Endodermal cell (in vitro differentiated cells): ENCODE measurements at regions not wholly inside any gene's neighbourhood (a gene's known extent, or its start where the extent isn't known, plus 50 kb on each side); places are given as distances from the start of the nearest gene placed in this dataset.

Experiments used
- DNase-seq: peaks from one replicate; pipeline ENCODE4 v3.0.0-alpha.2; 2017
- H3K27ac ChIP-seq: 2 replicates; pipeline ENCODE4 v1.5.1; 2013; ENCODE audit warnings: mild to moderate bottlenecking, low read depth, low read length, moderate library complexity
- H3K27me3 ChIP-seq: 2 replicates; pipeline ENCODE4 v1.6.1; 2013; ENCODE audit warnings: mild to moderate bottlenecking, low read length, moderate library complexity; ENCODE audit not compliant: insufficient read depth, control insufficient read depth, poor library complexity, severe bottlenecking
- H3K36me3 ChIP-seq: 2 replicates; pipeline ENCODE4 v1.7.0; 2013; ENCODE audit warnings: mild to moderate bottlenecking, low read length, moderate library complexity; ENCODE audit not compliant: control insufficient read depth, insufficient read depth
- H3K4me1 ChIP-seq: one replicate; pipeline ENCODE4 v1.7.0; 2013; ENCODE audit warnings: low read length; ENCODE audit not compliant: control insufficient read depth, insufficient read depth
- H3K4me3 ChIP-seq: 2 replicates; pipeline ENCODE4 v1.5.1; 2013; ENCODE audit warnings: mild to moderate bottlenecking, low read length, moderate library complexity
- H3K9ac ChIP-seq: 2 replicates; pipeline ENCODE4 v1.6.1; 2013; ENCODE audit warnings: mild to moderate bottlenecking, low read length, moderate library complexity; ENCODE audit not compliant: poor library complexity, severe bottlenecking; ENCODE audit errors: extremely low read depth
- H3K9me3 ChIP-seq: 2 replicates; pipeline ENCODE4 v1.6.1; 2013; ENCODE audit warnings: mild to moderate bottlenecking, low read length, moderate library complexity; ENCODE audit not compliant: control insufficient read depth
- H3K27ac Mint-ChIP-seq: 2 replicates; pipeline ENCODE4 v1.8.0; 2020; ENCODE audit warnings: mixed read lengths
- H3K27me3 Mint-ChIP-seq: 2 replicates; pipeline ENCODE4 v1.8.0; 2021; ENCODE audit warnings: mild to moderate bottlenecking, mixed read lengths; ENCODE audit not compliant: insufficient read depth
- H3K36me3 Mint-ChIP-seq: 2 replicates; pipeline ENCODE4 v1.8.0; 2020; ENCODE audit warnings: low read depth, mixed read lengths
- H3K4me1 Mint-ChIP-seq: 2 replicates; pipeline ENCODE4 v1.8.0; 2020; ENCODE audit warnings: mixed read lengths
- H3K4me3 Mint-ChIP-seq: 2 replicates; pipeline ENCODE4 v1.8.0; 2020; ENCODE audit warnings: mild to moderate bottlenecking, moderate library complexity, mixed read lengths
- H3K9me3 Mint-ChIP-seq: 2 replicates; pipeline ENCODE4 v1.8.0; 2020; ENCODE audit warnings: mild to moderate bottlenecking, mixed read lengths
- CTCF ChIP-seq: fragments of 200-600 bp; sonication (generic); conservative IDR thresholded peaks from 2 replicates; pipeline ENCODE4 v1.5.0; 2021; ENCODE audit warnings: antibody characterized with exemption, mild to moderate bottlenecking
- WGBS, 2 experiments: methylation state at CpG; one replicate each; pipeline versions ENCODE4 v1.1.5 to v1.1.7; 2013; ENCODE audit warnings: missing lambda C conversion rate in 2 of 2, mixed read lengths in 1 of 2; ENCODE audit not compliant: insufficient coverage in 1 of 2, insufficient read length in 1 of 2; 5-methylcytosine and 5-hydroxymethylcytosine counted together

- H3K27ac Mint-ChIP-seq = no peak overlapping the region
- DNase-seq = no peak
Observed at GRCh38 chr2:150211164-150211631, 276.3 kb downstream of the RND3 start.

DNA sequence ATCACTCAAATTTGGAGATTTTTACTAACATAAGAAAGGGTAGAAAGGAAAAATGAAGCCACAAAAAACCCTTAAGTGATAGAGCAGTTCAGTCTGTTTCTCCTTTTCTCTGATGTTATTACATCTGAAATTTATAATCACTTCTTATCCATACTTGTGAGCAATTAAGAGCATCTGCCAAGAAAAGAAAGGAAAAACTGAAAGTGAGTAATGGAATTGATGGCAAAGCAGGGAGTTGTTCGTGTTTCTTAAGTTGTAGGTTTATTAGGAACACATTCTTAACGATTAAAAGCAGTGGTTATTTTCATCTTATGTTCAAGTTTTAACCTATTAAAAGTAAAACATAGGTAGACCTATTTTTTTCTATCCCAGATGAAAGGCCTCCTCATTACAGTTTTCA is 277.7 kb downstream of the RND3 start:
- Histone ChIP-seq H3K27ac (no peak overlapping the region), H3K9me3 (no peaks in the 10 kb centered on the region), H3K27me3 (peaks cover 14% of the 10 kb centered on the region), H3K4me1 (peaks cover 5% of the 10 kb centered on the region), H3K36me3 (no peaks in the 10 kb centered on the region), H3K9ac (no peak overlapping the region), H3K4me3 (no peak overlapping the region)
- no peaks in the 10 kb centered on the region for H3K36me3 Mint-ChIP-seq
- peaks cover 25% of the 10 kb centered on the region for H3K27me3 Mint-ChIP-seq
- peaks cover 16% of the 10 kb centered on the region for H3K4me1 Mint-ChIP-seq
- H3K4me3 Mint-ChIP-seq = no peak overlapping the region
- WGBS, 2 experiments = 79% methylated on average over 1 of the region's 2 CpGs; no CpG with 5 or more reads in 1 of the 2 experiments
- DNase-seq = no peak
- H3K9me3 Mint-ChIP-seq = no peaks in the 10 kb centered on the region
- no peak for TF ChIP-seq CTCF
- no peak overlapping the region for H3K27ac Mint-ChIP-seq

More at GRCh38 chr2:150211164-150211631, 276.3 kb downstream of the RND3 start:
- H3K36me3 Mint-ChIP-seq = no peaks in the 10 kb centered on the region
- H3K4me1 Mint-ChIP-seq = peaks cover 15% of the 10 kb centered on the region
- Histone ChIP-seq H3K4me3 (no peak overlapping the region), H3K36me3 (no peaks in the 10 kb centered on the region), H3K9ac (no peak overlapping the region), H3K27me3 (peaks cover 14% of the 10 kb centered on the region), H3K4me1 (peaks cover 10% of the 10 kb centered on the region), H3K27ac (no peak overlapping the region), H3K9me3 (no peaks in the 10 kb centered on the region)
- no peaks in the 10 kb centered on the region for H3K9me3 Mint-ChIP-seq
- TF ChIP-seq CTCF = no peak
- peaks cover 27% of the 10 kb centered on the region for H3K27me3 Mint-ChIP-seq
- no peak overlapping the region for H3K4me3 Mint-ChIP-seq

- H3K9ac ChIP-seq = no peak overlapping the region
- TF ChIP-seq CTCF = no peak
- 93% methylated on average over 3 to 4 of the region's 4 CpGs for WGBS, 2 experiments
- H3K36me3 ChIP-seq = no peaks in the 10 kb centered on the region
- H3K27ac ChIP-seq = no peak overlapping the region
- Mint-ChIP-seq H3K9me3 (no peaks in the 10 kb centered on the region), H3K4me1 (peaks cover 10% of the 10 kb centered on the region), H3K4me3 (no peak overlapping the region), H3K27ac (no peak overlapping the region), H3K36me3 (no peaks in the 10 kb centered on the region), H3K27me3 (peaks cover 24% of the 10 kb centered on the region)
- no peak overlapping the region for H3K4me3 ChIP-seq
- no peaks in the 10 kb centered on the region for H3K4me1 ChIP-seq
- no peaks in the 10 kb centered on the region for H3K9me3 ChIP-seq
- peaks cover 10% of the 10 kb centered on the region for H3K27me3 ChIP-seq
- DNase-seq = no peak
Observed at GRCh38 chr2:150208689-150209088, 278.8 kb downstream of the RND3 start.
